Esophagus muscularis mucosa (tissue), 3 donors: ENCODE measurements at regions not wholly inside any gene's neighbourhood (a gene's known extent, or its start where the extent isn't known, plus 50 kb on each side); places are given as distances from the start of the nearest gene placed in this dataset.

Source experiments
- POLR2A ChIP-seq: fragments of 450-650 bp; IDR thresholded peaks from one replicate; pipeline ENCODE4 v1.6.1; 2017; ENCODE audit warnings: antibody characterized with exemption, moderate library complexity, mild to moderate bottlenecking, low read depth
- TF ChIP-seq, protein P1 (sequence below), 3 experiments: fragments of 200-600 bp in 2 of 3; fragments of 450-650 bp in 1 of 3; sonication (generic) in 2 of 3; IDR thresholded peaks; one replicate each; pipeline ENCODE4 v1.5.1; 2017 to 2019; ENCODE audit warnings: antibody characterized with exemption in 3 of 3, mild to moderate bottlenecking in 2 of 3, moderate library complexity in 1 of 3

DNA sequence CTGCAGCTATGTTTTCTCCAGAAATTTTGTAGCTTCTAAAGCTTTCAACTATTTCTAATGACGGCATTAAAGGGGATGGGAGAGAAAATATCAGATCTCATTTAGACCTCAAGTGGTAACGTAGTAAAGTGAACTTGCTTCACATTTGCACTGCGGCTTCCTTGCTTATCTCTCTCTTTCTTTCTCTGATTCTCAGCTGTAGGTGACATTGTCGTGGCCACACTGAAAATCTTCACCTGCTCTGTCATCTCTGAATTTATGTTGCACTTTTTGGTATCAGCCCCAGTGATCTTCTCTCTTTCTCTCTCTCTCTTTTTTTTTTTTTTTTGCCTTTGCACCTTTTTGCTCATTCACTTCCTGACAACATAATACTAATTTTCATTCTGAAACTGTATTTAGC is 254.1 kb upstream of the SATB1 start:
- TF ChIP-seq POLR2A: no peak
- TF ChIP-seq, protein P1, sequence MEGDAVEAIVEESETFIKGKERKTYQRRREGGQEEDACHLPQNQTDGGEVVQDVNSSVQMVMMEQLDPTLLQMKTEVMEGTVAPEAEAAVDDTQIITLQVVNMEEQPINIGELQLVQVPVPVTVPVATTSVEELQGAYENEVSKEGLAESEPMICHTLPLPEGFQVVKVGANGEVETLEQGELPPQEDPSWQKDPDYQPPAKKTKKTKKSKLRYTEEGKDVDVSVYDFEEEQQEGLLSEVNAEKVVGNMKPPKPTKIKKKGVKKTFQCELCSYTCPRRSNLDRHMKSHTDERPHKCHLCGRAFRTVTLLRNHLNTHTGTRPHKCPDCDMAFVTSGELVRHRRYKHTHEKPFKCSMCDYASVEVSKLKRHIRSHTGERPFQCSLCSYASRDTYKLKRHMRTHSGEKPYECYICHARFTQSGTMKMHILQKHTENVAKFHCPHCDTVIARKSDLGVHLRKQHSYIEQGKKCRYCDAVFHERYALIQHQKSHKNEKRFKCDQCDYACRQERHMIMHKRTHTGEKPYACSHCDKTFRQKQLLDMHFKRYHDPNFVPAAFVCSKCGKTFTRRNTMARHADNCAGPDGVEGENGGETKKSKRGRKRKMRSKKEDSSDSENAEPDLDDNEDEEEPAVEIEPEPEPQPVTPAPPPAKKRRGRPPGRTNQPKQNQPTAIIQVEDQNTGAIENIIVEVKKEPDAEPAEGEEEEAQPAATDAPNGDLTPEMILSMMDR (IDR thresholded peaks at IDR 0.05): no peak
